SJCRH30 (cell line): ENCODE measurements at regions not wholly inside any gene's neighbourhood (a gene's known extent, or its start where the extent isn't known, plus 50 kb on each side); places are given as distances from the start of the nearest gene placed in this dataset.

Source experiments
- DNase-seq, 2 experiments: peaks; one replicate each; pipeline ENCODE4 v3.0.0-alpha.2; 2015 to 2020
- H3K27ac ChIP-seq: fragments of 250-450 bp; sonication (Bioruptor Pico); 2 replicates; pipeline ENCODE4 v1.5.1; 2020; ENCODE audit warnings: mild to moderate bottlenecking, moderate library complexity
- H3K27me3 ChIP-seq: fragments of 250-450 bp; sonication (Bioruptor Pico); 2 replicates; pipeline ENCODE4 v1.5.1; 2020; ENCODE audit warnings: mild to moderate bottlenecking, moderate library complexity
- H3K36me3 ChIP-seq: fragments of 250-450 bp; sonication (Bioruptor Pico); 2 replicates; pipeline ENCODE4 v1.5.1; 2020; ENCODE audit warnings: mild to moderate bottlenecking, moderate library complexity
- H3K4me1 ChIP-seq: fragments of 250-450 bp; sonication (Bioruptor Pico); 2 replicates; pipeline ENCODE4 v1.5.1; 2020; ENCODE audit warnings: mild to moderate bottlenecking, moderate library complexity
- H3K4me3 ChIP-seq: fragments of 250-450 bp; sonication (Bioruptor Pico); 2 replicates; pipeline ENCODE4 v1.5.1; 2020; ENCODE audit warnings: mild to moderate bottlenecking, moderate library complexity
- H3K9me3 ChIP-seq: fragments of 250-450 bp; sonication (Bioruptor Pico); replicated peaks from 2 replicates; pipeline ENCODE4 v1.5.1; 2020; ENCODE audit warnings: mild to moderate bottlenecking, moderate library complexity

DNA sequence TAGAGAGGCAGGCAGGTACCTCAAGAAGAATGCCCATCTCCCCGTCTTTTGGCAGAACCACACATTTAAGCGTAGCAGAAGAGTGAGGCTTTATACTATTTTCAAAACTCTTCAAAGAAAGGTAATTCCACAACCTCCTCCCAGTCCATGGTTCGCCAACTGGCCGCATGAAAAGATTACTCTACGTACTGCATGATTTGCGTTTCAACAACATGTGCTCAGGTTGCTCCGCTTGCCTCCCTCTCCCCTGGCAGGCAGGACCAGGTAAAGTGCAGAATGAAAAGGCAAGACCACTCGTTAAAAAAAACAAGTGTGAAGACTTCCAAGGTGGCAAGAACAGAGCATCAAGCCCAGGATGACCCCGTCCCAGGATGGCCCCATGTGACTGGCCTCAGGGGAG is 143.7 kb downstream of the SP3 start:
- H3K27ac ChIP-seq = no peak overlapping the region
- no peaks in the 10 kb centered on the region for H3K4me1 ChIP-seq
- no peaks in the 10 kb centered on the region for H3K27me3 ChIP-seq
- no peak for DNase-seq
- no peaks in the 10 kb centered on the region for H3K9me3 ChIP-seq
- no peak overlapping the region for H3K4me3 ChIP-seq
- H3K36me3 ChIP-seq = no peaks in the 10 kb centered on the region

DNA sequence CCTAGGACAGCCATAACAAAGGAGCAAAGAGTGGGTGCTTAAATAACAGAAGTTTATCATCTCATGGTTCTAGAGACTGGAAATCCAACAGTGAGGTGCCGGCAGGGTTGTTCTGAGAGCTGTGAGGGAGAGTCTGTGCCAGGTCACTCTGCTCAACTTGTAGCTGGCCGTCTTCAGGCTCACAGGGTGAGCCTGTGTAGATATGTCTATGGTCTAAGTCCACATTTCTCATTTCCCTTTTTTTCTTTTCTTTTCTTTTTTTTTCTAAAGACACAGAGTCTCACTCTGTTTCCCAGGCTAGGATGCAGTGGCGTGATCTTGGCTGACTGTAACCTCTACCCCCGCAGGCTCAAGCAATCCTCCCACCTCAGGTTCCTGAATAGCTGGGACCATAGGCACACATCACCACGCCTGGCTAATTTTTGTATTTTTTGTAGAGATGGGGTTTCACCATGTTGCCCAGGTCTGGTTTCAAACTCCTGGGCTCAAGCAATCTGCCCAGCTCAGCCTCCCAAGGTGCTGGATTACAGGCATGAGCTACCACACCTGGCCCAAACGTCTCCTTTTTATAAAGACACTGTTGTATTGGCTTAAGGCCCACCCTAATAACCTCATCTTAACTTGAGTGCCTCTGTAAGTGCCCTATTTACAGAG is 142.2 kb downstream of the SP3 start:
- Histone ChIP-seq H3K4me3 (no peak overlapping the region), H3K36me3 (no peaks in the 10 kb centered on the region), H3K4me1 (no peaks in the 10 kb centered on the region; the same call in 1 of the 2 replicates), H3K27ac (no peak overlapping the region), H3K27me3 (no peaks in the 10 kb centered on the region), H3K9me3 (no peaks in the 10 kb centered on the region)
- DNase-seq = no peak

GRCh38 chr2:173823543-173823939 is 141.6 kb downstream of the SP3 start:
- DNase-seq = no peak
- no peaks in the 10 kb centered on the region for H3K36me3 ChIP-seq
- no peak overlapping the region for H3K27ac ChIP-seq
- no peaks in the 10 kb centered on the region for H3K9me3 ChIP-seq
- no peaks in the 10 kb centered on the region for H3K27me3 ChIP-seq
- no peaks in the 10 kb centered on the region; the same call in 1 of the 2 replicates for H3K4me1 ChIP-seq
- no peak overlapping the region for H3K4me3 ChIP-seq

DNA sequence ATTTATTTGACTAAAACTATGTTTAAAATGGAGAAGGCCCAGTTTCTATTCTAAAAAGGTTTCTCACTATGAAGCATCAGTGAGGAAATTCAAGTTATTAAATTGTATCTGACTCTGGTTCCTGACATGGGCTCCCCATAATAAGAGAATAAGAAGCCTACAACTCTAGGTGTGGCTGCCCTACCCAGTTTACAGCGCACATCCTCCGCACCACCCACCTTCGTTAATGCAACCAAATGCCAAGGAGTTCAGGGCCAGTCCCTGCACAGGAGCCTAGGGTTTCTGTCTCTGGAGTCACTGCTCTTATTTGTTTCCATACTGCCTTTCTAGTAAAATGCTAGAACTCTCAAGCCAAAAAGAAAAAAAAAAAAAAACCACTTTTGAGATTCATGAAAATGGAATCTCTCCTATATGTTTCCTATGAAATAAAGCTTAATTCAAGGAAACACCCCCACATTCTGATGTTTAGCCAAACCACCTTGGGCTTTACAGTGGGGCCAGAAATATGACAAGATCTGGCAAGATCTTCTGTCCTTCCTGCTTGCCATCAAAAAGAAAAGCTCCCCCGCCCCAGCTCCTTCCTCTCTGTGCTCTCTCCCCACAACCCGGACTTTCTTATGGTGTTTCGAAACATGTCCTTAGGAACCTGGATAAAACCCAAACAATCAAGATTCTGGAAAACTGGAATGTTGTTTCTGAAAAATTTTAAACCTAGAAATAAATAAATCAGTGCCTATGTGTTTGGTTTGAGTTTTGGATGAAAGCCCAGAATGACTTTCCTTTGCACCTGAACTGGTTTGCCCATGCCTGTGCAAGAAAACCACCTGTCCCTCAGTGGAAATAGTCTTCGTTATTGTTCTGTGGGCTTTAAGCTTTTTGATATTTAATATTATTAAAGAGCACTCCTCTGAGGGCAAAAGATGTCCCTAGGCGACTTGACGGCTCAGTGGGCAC is 136.7 kb downstream of the SP3 start:
- Histone ChIP-seq H3K36me3 (no peaks in the 10 kb centered on the region), H3K27ac (no peak overlapping the region), H3K4me1 (no peaks in the 10 kb centered on the region; the same call in 1 of the 2 replicates), H3K4me3 (no peak overlapping the region), H3K27me3 (no peaks in the 10 kb centered on the region), H3K9me3 (no peaks in the 10 kb centered on the region)
- no peak for DNase-seq

GRCh38 chr2:173829727-173830126 is 135.4 kb downstream of the SP3 start:
- Histone ChIP-seq H3K27ac (no peak overlapping the region), H3K36me3 (no peaks in the 10 kb centered on the region), H3K4me3 (no peak overlapping the region), H3K4me1 (no peaks in the 10 kb centered on the region; the same call in 1 of the 2 replicates), H3K27me3 (no peaks in the 10 kb centered on the region), H3K9me3 (no peaks in the 10 kb centered on the region)
- no peak for DNase-seq

GRCh38 chr2:173830170-173830569 is 135.0 kb downstream of the SP3 start:
- no peak overlapping the region for H3K4me3 ChIP-seq
- DNase-seq = no peak
- H3K27me3 ChIP-seq = no peaks in the 10 kb centered on the region
- no peak overlapping the region for H3K27ac ChIP-seq
- H3K4me1 ChIP-seq = no peaks in the 10 kb centered on the region; the same call in 1 of the 2 replicates
- no peaks in the 10 kb centered on the region for H3K9me3 ChIP-seq
- H3K36me3 ChIP-seq = no peaks in the 10 kb centered on the region

DNA sequence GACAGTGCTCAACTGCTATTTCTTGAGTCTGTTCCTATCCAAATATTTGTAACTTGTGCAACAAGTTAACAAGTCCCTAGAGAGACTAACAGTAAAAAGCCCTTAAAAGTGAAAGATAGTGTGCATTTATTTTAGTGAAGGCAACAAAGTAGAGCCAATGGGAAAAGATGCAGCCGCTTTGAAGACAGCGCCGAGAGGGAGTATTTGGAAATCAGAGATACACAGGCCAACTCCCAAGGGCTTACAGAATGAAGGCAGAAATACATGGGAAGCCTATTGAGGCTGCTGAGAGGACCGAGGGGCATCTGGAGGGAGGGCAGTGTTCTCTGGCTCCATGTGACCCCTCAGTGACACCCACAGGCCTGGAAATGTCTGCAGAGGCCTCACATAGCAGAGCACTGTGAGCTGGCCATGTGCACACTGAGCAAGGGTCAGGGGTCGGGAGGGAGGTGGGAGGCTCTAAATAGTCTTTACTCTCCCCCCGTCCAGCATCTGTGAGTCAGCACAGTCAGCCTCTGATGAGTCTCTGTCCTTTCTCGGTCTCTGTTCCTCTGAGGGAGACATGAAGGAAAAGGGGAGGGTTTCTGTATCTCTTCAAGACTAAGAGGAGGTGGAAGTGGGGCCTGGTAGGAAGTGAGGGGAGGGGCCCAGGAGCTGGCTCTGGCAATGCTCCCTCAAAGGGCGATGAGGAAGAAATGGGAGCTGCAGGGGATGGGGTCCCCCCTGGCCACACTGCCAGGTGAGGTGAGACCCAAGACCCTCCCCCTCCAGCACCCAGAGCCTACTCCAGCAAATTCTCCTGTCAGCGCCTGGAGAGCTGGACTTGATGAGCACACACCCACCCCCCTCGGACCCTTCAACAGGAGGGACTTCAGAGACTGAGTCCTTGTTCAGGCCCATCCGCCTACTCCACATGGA is 133.6 kb downstream of the SP3 start:
- H3K4me3 ChIP-seq = no peak overlapping the region
- no peak overlapping the region for H3K27ac ChIP-seq
- H3K9me3 ChIP-seq = no peaks in the 10 kb centered on the region
- H3K27me3 ChIP-seq = no peaks in the 10 kb centered on the region
- no peak for DNase-seq
- no peaks in the 10 kb centered on the region for H3K36me3 ChIP-seq
- no peaks in the 10 kb centered on the region; the same call in 1 of the 2 replicates for H3K4me1 ChIP-seq

DNA sequence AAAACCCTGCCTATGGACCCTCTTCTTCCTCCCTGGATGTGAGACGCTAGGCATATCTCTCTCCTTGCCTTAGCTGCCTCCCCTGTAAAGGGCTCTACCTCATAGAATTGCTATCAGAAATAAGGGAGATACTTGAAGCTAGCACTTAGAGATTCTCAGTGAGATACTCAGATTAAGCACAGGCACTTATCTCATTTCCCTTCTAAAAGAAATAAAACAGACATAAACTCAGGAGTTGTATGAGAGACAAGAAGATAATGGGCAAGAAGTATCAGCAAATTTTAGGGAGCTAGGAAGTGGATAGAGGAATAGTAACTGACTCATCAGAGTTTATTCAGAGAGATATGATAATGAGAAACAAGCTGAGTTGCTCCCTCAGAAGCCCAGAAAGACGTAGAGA is 131.0 kb downstream of the SP3 start:
- Histone ChIP-seq H3K27me3 (no peaks in the 10 kb centered on the region), H3K4me1 (no peaks in the 10 kb centered on the region), H3K4me3 (no peak overlapping the region), H3K9me3 (no peaks in the 10 kb centered on the region), H3K36me3 (no peaks in the 10 kb centered on the region), H3K27ac (no peak overlapping the region)
- DNase-seq = no peak

DNA sequence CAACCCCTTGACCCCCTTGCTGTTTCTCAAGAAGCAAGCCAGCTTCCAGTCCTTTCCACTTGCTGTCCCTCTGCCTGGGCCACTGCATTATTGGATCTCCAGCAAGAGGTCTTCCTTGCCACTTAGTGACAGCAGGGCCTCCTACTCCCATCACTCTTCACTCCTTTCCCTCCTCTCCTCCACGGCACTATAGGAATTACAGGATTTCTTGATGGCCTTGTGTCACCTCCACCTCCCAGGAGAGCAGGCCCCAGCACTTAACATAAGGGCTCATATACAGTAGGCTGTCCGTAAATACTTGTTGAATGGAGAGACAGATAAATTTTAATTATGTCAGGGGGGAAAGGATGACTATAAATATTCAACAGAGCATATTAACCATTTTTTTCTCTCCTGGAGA is 129.4 kb downstream of the SP3 start:
- Histone ChIP-seq H3K9me3 (no peaks in the 10 kb centered on the region), H3K36me3 (no peaks in the 10 kb centered on the region), H3K27me3 (no peaks in the 10 kb centered on the region), H3K4me1 (no peaks in the 10 kb centered on the region), H3K4me3 (no peak overlapping the region), H3K27ac (no peak overlapping the region)
- DNase-seq = no peak

GRCh38 chr2:173841110-173841509 is 124.1 kb downstream of the SP3 start:
- Histone ChIP-seq H3K4me3 (no peak overlapping the region), H3K4me1 (no peaks in the 10 kb centered on the region), H3K9me3 (no peaks in the 10 kb centered on the region), H3K27ac (no peak overlapping the region), H3K36me3 (no peaks in the 10 kb centered on the region), H3K27me3 (no peaks in the 10 kb centered on the region)
- DNase-seq = no peak

- Histone ChIP-seq H3K36me3 (no peaks in the 10 kb centered on the region), H3K9me3 (no peaks in the 10 kb centered on the region), H3K27me3 (no peaks in the 10 kb centered on the region), H3K27ac (no peak overlapping the region), H3K4me1 (no peaks in the 10 kb centered on the region), H3K4me3 (no peak overlapping the region)
- DNase-seq = no peak
Measured at GRCh38 chr2:173843526-173843925, 121.6 kb downstream of the SP3 start.

GRCh38 chr2:173851141-173851641 is 114.0 kb downstream of the SP3 start:
- Histone ChIP-seq H3K36me3 (no peaks in the 10 kb centered on the region), H3K27ac (no peak overlapping the region), H3K4me3 (no peak overlapping the region), H3K27me3 (no peaks in the 10 kb centered on the region), H3K4me1 (peaks cover 26% of the 10 kb centered on the region), H3K9me3 (no peaks in the 10 kb centered on the region)
- DNase-seq = peak; percentile 20 to 50

DNA sequence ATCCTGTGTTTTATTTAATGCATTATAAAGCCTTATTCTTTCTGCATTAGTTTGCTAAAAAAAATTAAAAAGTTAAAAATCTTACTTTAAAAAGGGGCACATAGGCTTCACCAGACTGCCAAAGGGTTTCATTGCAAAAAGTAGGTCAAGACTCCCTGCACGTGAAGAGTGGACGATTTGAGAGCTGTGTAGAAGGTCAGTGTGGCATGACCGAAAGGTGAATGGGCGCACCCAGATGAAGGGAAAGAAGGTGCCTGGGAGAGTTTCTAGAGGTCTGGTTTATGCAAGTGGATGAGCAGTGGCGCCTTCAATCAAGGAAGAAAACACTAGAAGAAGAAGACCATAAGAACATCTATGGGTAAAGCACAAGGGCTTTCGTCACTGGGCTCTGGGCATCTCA is 111.0 kb downstream of the SP3 start:
- no peak for DNase-seq
- H3K36me3 ChIP-seq = no peaks in the 10 kb centered on the region
- H3K4me3 ChIP-seq = no peak overlapping the region
- H3K4me1 ChIP-seq = peaks cover 28% of the 10 kb centered on the region
- peak overlapping the region; percentile 75 for H3K27ac ChIP-seq
- H3K9me3 ChIP-seq = no peaks in the 10 kb centered on the region
- no peaks in the 10 kb centered on the region for H3K27me3 ChIP-seq

DNA sequence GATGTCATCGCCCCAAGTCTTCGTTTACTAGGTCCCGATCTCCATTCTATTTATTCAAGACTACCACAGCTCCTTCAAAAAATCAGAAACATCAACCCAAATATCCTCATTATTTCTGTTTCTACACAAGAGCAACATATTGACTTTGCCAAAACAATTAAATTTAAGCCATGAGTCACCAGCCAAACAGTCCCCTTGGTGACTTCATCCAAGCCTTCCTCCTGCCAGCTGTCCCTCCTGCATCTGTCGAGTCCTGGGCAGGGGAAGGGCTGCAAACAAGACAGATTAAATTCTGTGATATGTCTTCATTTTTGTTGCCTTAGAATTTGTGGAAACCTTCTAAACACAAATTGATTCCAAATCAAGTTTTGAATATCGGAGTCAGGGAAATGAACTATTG is 110.3 kb downstream of the SP3 start:
- H3K9me3 ChIP-seq = no peaks in the 10 kb centered on the region
- H3K27ac ChIP-seq = peak overlapping the region; percentile 75
- peak; percentile 81 to 84 for DNase-seq
- peak overlapping the region; percentile 25 for H3K4me3 ChIP-seq
- no peaks in the 10 kb centered on the region for H3K27me3 ChIP-seq
- H3K36me3 ChIP-seq = no peaks in the 10 kb centered on the region
- peaks cover 28% of the 10 kb centered on the region for H3K4me1 ChIP-seq
